GM23338 (cell line): ENCODE measurements at regions not wholly inside any gene's neighbourhood (a gene's known extent, or its start where the extent isn't known, plus 50 kb on each side); places are given as distances from the start of the nearest gene placed in this dataset.

Experiments used
- ATAC-seq: fragments of 200-7000 bp; cut with Tn5 transposase; 3 replicates; pipeline ENCODE4 v1.9.1; 2020
- DNase-seq: peaks from one replicate; pipeline ENCODE4 v3.0.0-alpha.2; 2015; ENCODE audit warnings: low spot score
- H2AFZ ChIP-seq: fragments of 200-600 bp; sonication (generic); 2 replicates; pipeline ENCODE4 v1.8.0; 2016; ENCODE audit warnings: antibody characterized with exemption, mild to moderate bottlenecking, moderate library complexity
- H3F3A ChIP-seq: fragments of 200-600 bp; sonication (generic); replicated peaks from 2 replicates; pipeline ENCODE4 v1.8.0; 2017; ENCODE audit warnings: antibody characterized with exemption, mixed run types, low read depth
- H3K27ac ChIP-seq: fragments of 200-600 bp; sonication (generic); 2 replicates; pipeline ENCODE4 v1.6.1; 2016; ENCODE audit warnings: low read depth
- H3K27me3 ChIP-seq: fragments of 200-600 bp; sonication (generic); 2 replicates; pipeline ENCODE4 v1.8.0; 2016; ENCODE audit warnings: mild to moderate bottlenecking, mixed run types, moderate library complexity; ENCODE audit not compliant: insufficient read depth
- H3K36me3 ChIP-seq: fragments of 200-600 bp; sonication (generic); 2 replicates; pipeline ENCODE4 v1.8.0; 2016; ENCODE audit warnings: mild to moderate bottlenecking; ENCODE audit not compliant: insufficient read depth
- H3K4me1 ChIP-seq: fragments of 200-600 bp; sonication (generic); 2 replicates; pipeline ENCODE4 v1.8.0; 2016; ENCODE audit warnings: mild to moderate bottlenecking, moderate library complexity; ENCODE audit not compliant: insufficient read depth
- H3K4me2 ChIP-seq: fragments of 200-600 bp; sonication (generic); 2 replicates; pipeline ENCODE4 v1.7.1; 2017; ENCODE audit warnings: mixed run types
- H3K4me3 ChIP-seq: fragments of 200-600 bp; sonication (generic); 2 replicates; pipeline ENCODE4 v1.6.1; 2016; ENCODE audit warnings: mixed run types
- H3K79me2 ChIP-seq: fragments of 200-600 bp; sonication (generic); replicated peaks from 2 replicates; pipeline ENCODE4 v1.8.0; 2017; ENCODE audit warnings: mild to moderate bottlenecking; ENCODE audit not compliant: insufficient read depth
- H3K9me2 ChIP-seq: fragments of 200-600 bp; sonication (generic); 2 replicates; pipeline ENCODE4 v1.8.0; 2017; ENCODE audit not compliant: insufficient read depth
- H4K20me1 ChIP-seq: fragments of 200-600 bp; sonication (generic); replicated peaks from 2 replicates; pipeline ENCODE4 v1.8.0; 2017; ENCODE audit warnings: mild to moderate bottlenecking; ENCODE audit not compliant: insufficient read depth
- H3K27ac Mint-ChIP-seq: 2 replicates; pipeline ENCODE4 v1.8.0; 2020; ENCODE audit warnings: inconsistent platforms, mild to moderate bottlenecking, moderate library complexity, mixed read lengths
- H3K27me3 Mint-ChIP-seq: 3 replicates; pipeline ENCODE4 v1.8.0; 2022; ENCODE audit warnings: low read depth, mild to moderate bottlenecking, moderate library complexity, mixed read lengths, inconsistent platforms; ENCODE audit not compliant: insufficient read depth, poor library complexity
- H3K36me3 Mint-ChIP-seq: 3 replicates; pipeline ENCODE4 v1.8.0; 2021; ENCODE audit warnings: low read depth, mild to moderate bottlenecking, inconsistent platforms, moderate library complexity, mixed read lengths
- H3K4me1 Mint-ChIP-seq: 3 replicates; pipeline ENCODE4 v1.8.0; 2020; ENCODE audit warnings: mild to moderate bottlenecking, inconsistent platforms, mixed read lengths
- H3K4me3 Mint-ChIP-seq: 3 replicates; pipeline ENCODE4 v1.8.0; 2021; ENCODE audit warnings: moderate library complexity, mild to moderate bottlenecking, inconsistent platforms, mixed read lengths
- H3K9me3 Mint-ChIP-seq: 3 replicates; pipeline ENCODE4 v1.8.0; 2020; ENCODE audit warnings: moderate library complexity, mild to moderate bottlenecking, inconsistent platforms, mixed read lengths
- CREB1 ChIP-seq: fragments of 250-450 bp; sonication (Bioruptor Pico); IDR thresholded peaks from 2 replicates; pipeline ENCODE4 v1.5.0; 2020; ENCODE audit warnings: low read depth, mild to moderate bottlenecking, moderate library complexity
- EZH2 ChIP-seq: fragments of 200-600 bp; sonication (generic); IDR thresholded peaks from one replicate; pipeline ENCODE4 v1.8.0; 2017; ENCODE audit warnings: antibody characterized with exemption, mild to moderate bottlenecking, low read depth; ENCODE audit not compliant: unreplicated experiment
- EZH2phosphoT487 ChIP-seq: fragments of 200-600 bp; sonication (generic); IDR thresholded peaks from one replicate; pipeline ENCODE4 v1.8.1; 2018; ENCODE audit warnings: antibody characterized with exemption; ENCODE audit not compliant: unreplicated experiment
- NANOG ChIP-seq: IDR thresholded peaks from 2 replicates; pipeline ENCODE4 v1.6.1; 2016; ENCODE audit warnings: antibody characterized with exemption, borderline replicate concordance
- POLR2AphosphoS5 ChIP-seq: IDR thresholded peaks from 2 replicates; pipeline ENCODE4 v1.6.1; 2016; ENCODE audit warnings: antibody characterized with exemption, low read depth
- STAT1 ChIP-seq: IDR thresholded peaks from one replicate; pipeline ENCODE4 v1.6.1; 2016; ENCODE audit warnings: antibody characterized with exemption; ENCODE audit not compliant: unreplicated experiment
- ZNF114 ChIP-seq: fragments of 250-450 bp; sonication (Bioruptor Pico); IDR thresholded peaks from 2 replicates; pipeline ENCODE4 v1.5.0; 2020; ENCODE audit warnings: mild to moderate bottlenecking, moderate library complexity
- ZNF331 ChIP-seq: fragments of 250-450 bp; sonication (Bioruptor Pico); IDR thresholded peaks from 2 replicates; pipeline ENCODE4 v1.5.0; 2020; ENCODE audit warnings: low read depth, mild to moderate bottlenecking, moderate library complexity
- ZNF462 ChIP-seq: fragments of 250-450 bp; sonication (Bioruptor Pico); IDR thresholded peaks from 2 replicates; pipeline ENCODE4 v1.5.0; 2020; ENCODE audit warnings: mild to moderate bottlenecking, moderate library complexity
- TF ChIP-seq, protein P1 (sequence below): IDR thresholded peaks from 2 replicates; pipeline ENCODE4 v1.6.1; 2016; ENCODE audit warnings: antibody characterized with exemption
- TF ChIP-seq, protein P2 (sequence below), 2 experiments: fragments of 200-600 bp in 1 of 2; sonication (generic) in 1 of 2; conservative IDR thresholded peaks; 2 replicates each; pipeline versions ENCODE4 v1.5.1 to v1.6.1; 2016 to 2017; ENCODE audit warnings: antibody characterized with exemption in 2 of 2, low read depth in 2 of 2, mild to moderate bottlenecking in 2 of 2, moderate library complexity in 1 of 2
- TF ChIP-seq, protein P3 (sequence below): IDR thresholded peaks from one replicate; pipeline ENCODE4 v1.6.1; 2018; ENCODE audit warnings: antibody characterized with exemption; ENCODE audit not compliant: unreplicated experiment

DNA sequence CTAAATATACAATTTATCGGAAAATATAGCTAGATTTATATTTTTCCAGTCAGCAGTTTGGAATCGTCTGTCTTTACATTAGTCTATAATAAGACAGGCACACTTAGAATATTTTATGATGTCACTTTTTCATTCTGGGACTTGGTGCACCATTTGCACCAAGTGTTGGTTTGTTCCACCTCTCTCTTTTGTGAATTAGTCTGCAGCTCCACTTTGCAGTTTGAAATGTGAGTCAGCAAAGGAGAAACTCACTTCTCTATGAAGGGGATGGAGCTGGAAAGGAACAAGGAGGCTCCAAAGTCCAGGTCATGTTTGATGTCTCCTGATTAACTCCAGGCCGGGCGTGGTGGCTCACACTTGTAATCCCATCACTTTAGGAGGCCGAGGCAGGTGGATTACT is 63.8 kb upstream of the RTN4 start:
- Histone ChIP-seq H2AFZ (no peak overlapping the region), H3K36me3 (no peaks in the 10 kb centered on the region), H3K4me3 (no peak overlapping the region), H3K4me1 (peaks cover 15% of the 10 kb centered on the region), H3K9me2 (no peaks in the 10 kb centered on the region), H3K27ac (no peak overlapping the region), H3K79me2 (no peaks in the 10 kb centered on the region), H3K27me3 (no peaks in the 10 kb centered on the region), H4K20me1 (no peaks in the 10 kb centered on the region), H3K4me2 (no peak overlapping the region), H3F3A (no peaks in the 10 kb centered on the region)
- peaks cover 15% of the 10 kb centered on the region for H3K4me1 Mint-ChIP-seq
- TF ChIP-seq, protein P1, sequence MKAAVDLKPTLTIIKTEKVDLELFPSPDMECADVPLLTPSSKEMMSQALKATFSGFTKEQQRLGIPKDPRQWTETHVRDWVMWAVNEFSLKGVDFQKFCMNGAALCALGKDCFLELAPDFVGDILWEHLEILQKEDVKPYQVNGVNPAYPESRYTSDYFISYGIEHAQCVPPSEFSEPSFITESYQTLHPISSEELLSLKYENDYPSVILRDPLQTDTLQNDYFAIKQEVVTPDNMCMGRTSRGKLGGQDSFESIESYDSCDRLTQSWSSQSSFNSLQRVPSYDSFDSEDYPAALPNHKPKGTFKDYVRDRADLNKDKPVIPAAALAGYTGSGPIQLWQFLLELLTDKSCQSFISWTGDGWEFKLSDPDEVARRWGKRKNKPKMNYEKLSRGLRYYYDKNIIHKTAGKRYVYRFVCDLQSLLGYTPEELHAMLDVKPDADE: no peak
- no peak for TF ChIP-seq ZNF462 (CRISPR knock-in tag)
- TF ChIP-seq STAT1: no peak
- TF ChIP-seq EZH2: no peak
- no peak for TF ChIP-seq ZNF114 (CRISPR knock-in tag)
- no peak for TF ChIP-seq POLR2AphosphoS5
- TF ChIP-seq, protein P2, sequence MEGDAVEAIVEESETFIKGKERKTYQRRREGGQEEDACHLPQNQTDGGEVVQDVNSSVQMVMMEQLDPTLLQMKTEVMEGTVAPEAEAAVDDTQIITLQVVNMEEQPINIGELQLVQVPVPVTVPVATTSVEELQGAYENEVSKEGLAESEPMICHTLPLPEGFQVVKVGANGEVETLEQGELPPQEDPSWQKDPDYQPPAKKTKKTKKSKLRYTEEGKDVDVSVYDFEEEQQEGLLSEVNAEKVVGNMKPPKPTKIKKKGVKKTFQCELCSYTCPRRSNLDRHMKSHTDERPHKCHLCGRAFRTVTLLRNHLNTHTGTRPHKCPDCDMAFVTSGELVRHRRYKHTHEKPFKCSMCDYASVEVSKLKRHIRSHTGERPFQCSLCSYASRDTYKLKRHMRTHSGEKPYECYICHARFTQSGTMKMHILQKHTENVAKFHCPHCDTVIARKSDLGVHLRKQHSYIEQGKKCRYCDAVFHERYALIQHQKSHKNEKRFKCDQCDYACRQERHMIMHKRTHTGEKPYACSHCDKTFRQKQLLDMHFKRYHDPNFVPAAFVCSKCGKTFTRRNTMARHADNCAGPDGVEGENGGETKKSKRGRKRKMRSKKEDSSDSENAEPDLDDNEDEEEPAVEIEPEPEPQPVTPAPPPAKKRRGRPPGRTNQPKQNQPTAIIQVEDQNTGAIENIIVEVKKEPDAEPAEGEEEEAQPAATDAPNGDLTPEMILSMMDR (conservative IDR thresholded peaks at IDR 0.05; ENCODE audit: low read depth in 2 of 2): no peak
- TF ChIP-seq, protein P3, sequence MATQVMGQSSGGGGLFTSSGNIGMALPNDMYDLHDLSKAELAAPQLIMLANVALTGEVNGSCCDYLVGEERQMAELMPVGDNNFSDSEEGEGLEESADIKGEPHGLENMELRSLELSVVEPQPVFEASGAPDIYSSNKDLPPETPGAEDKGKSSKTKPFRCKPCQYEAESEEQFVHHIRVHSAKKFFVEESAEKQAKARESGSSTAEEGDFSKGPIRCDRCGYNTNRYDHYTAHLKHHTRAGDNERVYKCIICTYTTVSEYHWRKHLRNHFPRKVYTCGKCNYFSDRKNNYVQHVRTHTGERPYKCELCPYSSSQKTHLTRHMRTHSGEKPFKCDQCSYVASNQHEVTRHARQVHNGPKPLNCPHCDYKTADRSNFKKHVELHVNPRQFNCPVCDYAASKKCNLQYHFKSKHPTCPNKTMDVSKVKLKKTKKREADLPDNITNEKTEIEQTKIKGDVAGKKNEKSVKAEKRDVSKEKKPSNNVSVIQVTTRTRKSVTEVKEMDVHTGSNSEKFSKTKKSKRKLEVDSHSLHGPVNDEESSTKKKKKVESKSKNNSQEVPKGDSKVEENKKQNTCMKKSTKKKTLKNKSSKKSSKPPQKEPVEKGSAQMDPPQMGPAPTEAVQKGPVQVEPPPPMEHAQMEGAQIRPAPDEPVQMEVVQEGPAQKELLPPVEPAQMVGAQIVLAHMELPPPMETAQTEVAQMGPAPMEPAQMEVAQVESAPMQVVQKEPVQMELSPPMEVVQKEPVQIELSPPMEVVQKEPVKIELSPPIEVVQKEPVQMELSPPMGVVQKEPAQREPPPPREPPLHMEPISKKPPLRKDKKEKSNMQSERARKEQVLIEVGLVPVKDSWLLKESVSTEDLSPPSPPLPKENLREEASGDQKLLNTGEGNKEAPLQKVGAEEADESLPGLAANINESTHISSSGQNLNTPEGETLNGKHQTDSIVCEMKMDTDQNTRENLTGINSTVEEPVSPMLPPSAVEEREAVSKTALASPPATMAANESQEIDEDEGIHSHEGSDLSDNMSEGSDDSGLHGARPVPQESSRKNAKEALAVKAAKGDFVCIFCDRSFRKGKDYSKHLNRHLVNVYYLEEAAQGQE: no peak
- no peak for TF ChIP-seq CREB1 (CRISPR knock-in tag)
- no peak for TF ChIP-seq ZNF331
- no peak for TF ChIP-seq NANOG
- TF ChIP-seq EZH2phosphoT487: no peak
- H3K9me3 Mint-ChIP-seq: no peaks in the 10 kb centered on the region
- no peak for DNase-seq
- H3K4me3 Mint-ChIP-seq: no peak overlapping the region
- no peaks in the 10 kb centered on the region for H3K27me3 Mint-ChIP-seq
- no peak overlapping the region for H3K27ac Mint-ChIP-seq
- H3K36me3 Mint-ChIP-seq: no peaks in the 10 kb centered on the region
- ATAC-seq: no peak
